Tibial nerve (tissue), 4 donors: ENCODE measurements at regions not wholly inside any gene's neighbourhood (a gene's known extent, or its start where the extent isn't known, plus 50 kb on each side); places are given as distances from the start of the nearest gene placed in this dataset.

Experiments used
- DNase-seq, 2 donors: peaks; one replicate each; pipeline ENCODE4 v3.0.0-alpha.2; 2019; ENCODE audit warnings: low spot score in 2 of 2
- H3K27ac ChIP-seq, 4 donors: fragments of 200-600 bp; sonication (generic) in 3 of 4; one replicate each; pipeline ENCODE4 v1.5.1; 2017 to 2019; ENCODE audit warnings: mild to moderate bottlenecking in 1 of 4
- H3K27me3 ChIP-seq, 2 donors: fragments of 200-600 bp; sonication (generic) in 1 of 2; one replicate each; pipeline versions ENCODE4 v1.5.1 to v1.6.0; 2017 to 2019
- H3K36me3 ChIP-seq, 3 donors: fragments of 200-600 bp; sonication (generic); one replicate each; pipeline ENCODE4 v1.5.1; 2018 to 2019
- H3K4me1 ChIP-seq, 4 donors: fragments of 200-600 bp; sonication (generic) in 3 of 4; one replicate each; pipeline ENCODE4 v1.5.1; 2017 to 2019
- H3K4me3 ChIP-seq, 4 donors: fragments of 200-600 bp; sonication (generic) in 3 of 4; one replicate each; pipeline ENCODE4 v1.5.1; 2017 to 2019; ENCODE audit warnings: mild to moderate bottlenecking in 1 of 4, moderate library complexity in 1 of 4
- H3K9me3 ChIP-seq, 4 donors: fragments of 200-600 bp; sonication (generic) in 3 of 4; one replicate each; pipeline ENCODE4 v1.5.1; 2017 to 2019
- EP300 ChIP-seq, 2 donors: sonication (generic); formaldehyde crosslinking; IDR thresholded peaks; one replicate each; pipeline ENCODE4 v1.6.1; 2017; ENCODE audit warnings: antibody characterized with exemption in 2 of 2, mild to moderate bottlenecking in 1 of 2
- POLR2A ChIP-seq, 2 donors: fragments of 450-650 bp; IDR thresholded peaks; one replicate each; pipeline ENCODE4 v1.6.1; 2017; ENCODE audit warnings: antibody characterized with exemption in 2 of 2, mild to moderate bottlenecking in 2 of 2, moderate library complexity in 2 of 2
- WGBS, 2 donors: methylation state at CpG; one replicate each; pipeline ENCODE4 v1.1.5; 2018; 5-methylcytosine and 5-hydroxymethylcytosine counted together
- TF ChIP-seq, protein P1 (sequence below), 5 experiments: fragments of 200-600 bp in 3 of 5; fragments of 450-650 bp in 2 of 5; sonication (generic) in 3 of 5; IDR thresholded peaks; one replicate each; pipeline ENCODE4 v1.5.1; 2016 to 2019; ENCODE audit warnings: antibody characterized with exemption in 5 of 5, mild to moderate bottlenecking in 3 of 5, moderate library complexity in 2 of 5

DNA sequence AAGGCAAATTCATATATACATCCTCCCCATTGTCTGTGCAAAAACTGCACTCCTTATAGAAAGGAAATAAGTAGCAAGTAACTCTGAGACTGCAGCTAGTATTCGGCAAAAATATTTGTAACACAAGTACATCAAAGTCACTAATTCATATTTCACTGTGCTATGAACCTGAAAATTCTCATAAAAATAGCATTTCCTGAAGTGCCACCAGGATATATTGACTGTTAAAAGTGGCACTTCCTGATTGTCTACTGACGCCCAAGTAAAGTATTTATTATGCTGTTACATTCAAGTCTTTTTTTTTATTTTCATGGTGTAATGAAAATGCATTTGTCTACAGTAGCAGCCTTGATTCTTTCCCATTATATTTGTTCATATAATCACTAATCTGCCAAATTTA is 673.8 kb downstream of the PTPRC start:
- TF ChIP-seq, protein P1, sequence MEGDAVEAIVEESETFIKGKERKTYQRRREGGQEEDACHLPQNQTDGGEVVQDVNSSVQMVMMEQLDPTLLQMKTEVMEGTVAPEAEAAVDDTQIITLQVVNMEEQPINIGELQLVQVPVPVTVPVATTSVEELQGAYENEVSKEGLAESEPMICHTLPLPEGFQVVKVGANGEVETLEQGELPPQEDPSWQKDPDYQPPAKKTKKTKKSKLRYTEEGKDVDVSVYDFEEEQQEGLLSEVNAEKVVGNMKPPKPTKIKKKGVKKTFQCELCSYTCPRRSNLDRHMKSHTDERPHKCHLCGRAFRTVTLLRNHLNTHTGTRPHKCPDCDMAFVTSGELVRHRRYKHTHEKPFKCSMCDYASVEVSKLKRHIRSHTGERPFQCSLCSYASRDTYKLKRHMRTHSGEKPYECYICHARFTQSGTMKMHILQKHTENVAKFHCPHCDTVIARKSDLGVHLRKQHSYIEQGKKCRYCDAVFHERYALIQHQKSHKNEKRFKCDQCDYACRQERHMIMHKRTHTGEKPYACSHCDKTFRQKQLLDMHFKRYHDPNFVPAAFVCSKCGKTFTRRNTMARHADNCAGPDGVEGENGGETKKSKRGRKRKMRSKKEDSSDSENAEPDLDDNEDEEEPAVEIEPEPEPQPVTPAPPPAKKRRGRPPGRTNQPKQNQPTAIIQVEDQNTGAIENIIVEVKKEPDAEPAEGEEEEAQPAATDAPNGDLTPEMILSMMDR (IDR thresholded peaks at IDR 0.05), result no peak
- no peak for TF ChIP-seq POLR2A (IDR thresholded peaks at IDR 0.05)
- no peak for TF ChIP-seq EP300 (IDR thresholded peaks at IDR 0.05)
- H3K4me3 ChIP-seq, result no peak overlapping the region
- H3K4me1 ChIP-seq, result no peaks in the 10 kb centered on the region
- H3K36me3 ChIP-seq, result no peaks in the 10 kb centered on the region
- H3K27ac ChIP-seq, result no peak overlapping the region
- H3K9me3 ChIP-seq, result no peaks in the 10 kb centered on the region
- no peak for DNase-seq
- no peaks in the 10 kb centered on the region for H3K27me3 ChIP-seq
- WGBS, 2 donors, result 47 to 60% methylated on average over 2 of the region's 2 CpGs

DNA sequence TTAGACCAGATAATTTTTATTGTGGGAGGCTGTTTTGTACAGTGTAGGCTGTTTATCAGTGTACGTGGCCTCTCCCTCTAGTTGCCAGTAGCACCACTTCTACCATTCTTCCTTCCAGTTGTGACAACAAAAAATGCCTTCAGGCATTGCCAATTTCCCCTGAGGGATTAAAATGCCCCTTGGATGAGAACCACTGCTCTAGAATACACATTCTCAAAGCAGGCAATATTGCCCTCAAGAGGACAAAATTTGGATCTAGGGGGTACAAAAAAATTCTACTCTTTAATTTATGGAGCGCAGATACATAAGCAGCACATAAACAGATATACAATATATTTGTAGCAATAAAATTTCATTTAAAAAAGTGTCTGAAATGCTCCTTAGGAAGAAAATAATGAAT is 674.6 kb downstream of the PTPRC start:
- TF ChIP-seq POLR2A (IDR thresholded peaks at IDR 0.05) (no peak), EP300 (IDR thresholded peaks at IDR 0.05) (no peak)
- TF ChIP-seq, protein P1 (IDR thresholded peaks at IDR 0.05), result no peak
- Histone ChIP-seq H3K4me3 (no peak overlapping the region), H3K4me1 (no peaks in the 10 kb centered on the region), H3K27ac (no peak overlapping the region), H3K27me3 (no peaks in the 10 kb centered on the region), H3K36me3 (no peaks in the 10 kb centered on the region), H3K9me3 (no peaks in the 10 kb centered on the region)
- WGBS, 2 donors, result 75 to 83% methylated on average over 2 of the region's 2 CpGs
- no peak for DNase-seq

DNA sequence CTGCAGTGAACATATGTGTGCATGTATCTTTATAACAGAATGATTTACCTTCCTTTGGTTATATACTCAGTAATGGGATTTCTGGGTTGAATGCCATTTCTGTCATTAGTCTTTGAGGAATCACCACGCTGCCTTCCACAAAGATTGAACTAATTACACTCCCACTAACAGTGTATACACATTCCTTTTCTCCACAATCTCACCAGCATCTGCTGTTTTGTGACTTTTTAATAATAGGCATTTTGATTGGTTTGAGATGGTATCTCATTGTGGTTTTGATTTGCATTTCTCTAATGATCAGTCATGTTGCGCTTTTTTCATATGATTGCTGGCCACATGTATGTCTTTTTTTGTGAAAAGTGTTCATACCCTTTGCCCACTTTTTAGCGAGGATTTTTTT is 680.5 kb downstream of the PTPRC start:
- H3K4me1 ChIP-seq, result no peaks in the 10 kb centered on the region
- TF ChIP-seq POLR2A (IDR thresholded peaks at IDR 0.05) (no peak), EP300 (IDR thresholded peaks at IDR 0.05) (no peak)
- TF ChIP-seq, protein P1 (IDR thresholded peaks at IDR 0.05), result no peak
- 91 to 96% methylated on average over 3 of the region's 3 CpGs for WGBS, 2 donors
- no peaks in the 10 kb centered on the region for H3K9me3 ChIP-seq
- H3K27ac ChIP-seq, result no peak overlapping the region
- H3K27me3 ChIP-seq, result no peaks in the 10 kb centered on the region
- no peak overlapping the region for H3K4me3 ChIP-seq
- no peak for DNase-seq
- H3K36me3 ChIP-seq, result no peaks in the 10 kb centered on the region

DNA sequence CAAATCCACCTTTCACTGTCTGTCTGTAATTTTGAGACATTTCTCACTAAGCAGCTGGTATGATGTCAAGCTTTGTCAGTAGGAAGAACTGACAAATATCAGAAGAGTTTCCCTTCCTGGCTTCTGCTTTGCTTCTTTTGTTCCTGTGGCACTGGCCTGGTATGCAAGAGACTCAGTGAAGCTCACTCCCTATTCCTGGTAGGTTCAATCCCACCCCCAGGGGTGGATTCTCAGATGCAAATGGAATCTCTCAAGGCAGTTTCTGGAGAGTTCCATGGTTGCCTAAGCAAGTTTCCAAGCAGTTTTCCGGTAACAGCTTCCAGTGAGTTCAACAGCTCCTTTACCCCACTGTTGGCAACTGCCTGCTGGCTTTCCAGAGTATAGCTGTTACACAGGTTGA is 683.4 kb downstream of the PTPRC start:
- Histone ChIP-seq H3K27me3 (no peaks in the 10 kb centered on the region), H3K27ac (no peak overlapping the region), H3K4me1 (no peaks in the 10 kb centered on the region), H3K9me3 (peaks cover 0 to 10% (median 2%) of the 10 kb centered on the region in 4 donors), H3K36me3 (no peaks in the 10 kb centered on the region), H3K4me3 (no peak overlapping the region)
- no peak for DNase-seq
- TF ChIP-seq POLR2A (IDR thresholded peaks at IDR 0.05) (no peak), EP300 (IDR thresholded peaks at IDR 0.05) (no peak)
- TF ChIP-seq, protein P1 (IDR thresholded peaks at IDR 0.05), result no peak
- 100% methylated on average over 1 of the region's 1 CpG for WGBS, 2 donors

DNA sequence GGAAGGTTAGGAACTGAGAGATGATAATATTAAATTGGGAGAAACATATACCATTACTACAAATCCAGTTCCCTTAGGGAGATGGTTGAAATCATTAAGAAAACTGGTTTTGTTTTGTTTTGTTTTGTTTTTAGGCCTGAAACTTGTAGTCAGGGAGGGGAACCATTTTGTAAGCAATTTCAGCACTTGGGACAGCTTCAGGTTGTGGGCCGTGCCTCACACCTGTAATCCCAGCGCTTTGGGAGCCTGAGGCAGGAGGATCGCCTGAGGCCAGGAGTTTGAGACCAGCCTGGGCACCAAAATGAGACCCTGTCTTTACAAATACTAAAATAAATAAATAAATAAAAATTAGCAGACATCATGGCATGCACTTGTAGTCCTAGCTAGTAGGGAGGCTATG is 694.3 kb upstream of the NR5A2 start:
- 94 to 97% methylated on average over 3 of the region's 3 CpGs for WGBS, 2 donors
- no peaks in the 10 kb centered on the region for H3K9me3 ChIP-seq
- no peak overlapping the region for H3K4me3 ChIP-seq
- H3K27me3 ChIP-seq, result no peaks in the 10 kb centered on the region
- TF ChIP-seq POLR2A (IDR thresholded peaks at IDR 0.05) (no peak), EP300 (IDR thresholded peaks at IDR 0.05) (no peak)
- no peaks in the 10 kb centered on the region for H3K4me1 ChIP-seq
- no peaks in the 10 kb centered on the region for H3K36me3 ChIP-seq
- H3K27ac ChIP-seq, result no peak overlapping the region
- DNase-seq, result no peak

DNA sequence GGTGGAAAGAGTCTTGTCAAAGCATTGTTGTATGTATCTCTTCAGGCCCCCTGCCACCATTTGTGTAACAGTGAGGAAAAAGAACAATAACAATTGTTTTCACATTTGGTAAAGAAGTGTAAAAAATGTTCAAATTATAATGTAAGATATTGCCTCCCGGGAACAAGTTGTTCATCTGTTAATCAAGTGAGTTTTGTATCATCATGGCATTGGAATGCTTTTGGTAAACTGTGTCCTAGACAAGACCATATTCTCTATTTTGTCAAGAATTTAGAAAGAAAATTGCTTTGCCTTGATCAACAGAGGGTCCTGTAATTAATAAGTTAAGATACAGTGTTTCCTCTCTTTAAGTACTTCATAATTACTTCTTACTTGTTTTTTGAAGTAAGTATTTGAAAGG is 692.0 kb upstream of the NR5A2 start:
- WGBS, 2 donors, result 29 to 36% methylated on average over 1 of the region's 1 CpG
- Histone ChIP-seq H3K27ac (no peak overlapping the region), H3K4me3 (no peak overlapping the region), H3K9me3 (no peaks in the 10 kb centered on the region), H3K27me3 (no peaks in the 10 kb centered on the region), H3K4me1 (no peaks in the 10 kb centered on the region), H3K36me3 (no peaks in the 10 kb centered on the region)
- DNase-seq, result no peak
- TF ChIP-seq POLR2A (IDR thresholded peaks at IDR 0.05) (no peak), EP300 (IDR thresholded peaks at IDR 0.05) (no peak)
- TF ChIP-seq, protein P1 (IDR thresholded peaks at IDR 0.05), result no peak
